HCT116 (cell line): ENCODE measurements at regions not wholly inside any gene's neighbourhood (a gene's known extent, or its start where the extent isn't known, plus 50 kb on each side); places are given as distances from the start of the nearest gene placed in this dataset.

Source experiments
- ATAC-seq: fragments of 200-7000 bp; cut with Tn5 transposase; 2 replicates; pipeline ENCODE4 v1.9.1; 2020; ENCODE audit warnings: mild to moderate bottlenecking, moderate library complexity
- BruUV-seq: library from RNA; stranded (reverse); fragments of 400-500 nt; replicated peaks from 2 replicates; lab custom pipeline; 2021; lab: Mats Ljungman, UMichigan
- CTCF ChIA-PET: fragments of 300-600 bp; sonication (Branson Sonifier 250); formaldehyde crosslinking; loops from one replicate; lab custom pipeline; 2021; ENCODE audit warnings: antibody characterized with exemption; lab: Charles Lee
- POLR2A ChIA-PET: fragments of 300-600, 350-600 bp; sonication (Branson Sonifier 250); formaldehyde crosslinking; loops from one replicate; lab custom pipeline; 2021; ENCODE audit warnings: antibody characterized with exemption; lab: Charles Lee
- RAD21 ChIA-PET, 2 experiments: fragments of 300-600 bp; sonication (Branson Sonifier 250); formaldehyde crosslinking; loops; one replicate each; lab custom pipeline; 2023; ENCODE audit warnings: low total read pairs in 2 of 2; ENCODE audit not compliant: uncharacterized antibody in 2 of 2, unreplicated experiment in 2 of 2, low non-redundant PET in 1 of 2; lab: Charles Lee
- DNase-seq: peaks from one replicate; pipeline ENCODE4 v3.0.0-alpha.2; 2010; ENCODE audit warnings: low read depth, low spot score
- H2AFZ ChIP-seq: fragments of 200-600 bp; shearing (Covaris generic), sonication (generic); 2 replicates; pipeline ENCODE4 v1.6.1; 2017; ENCODE audit warnings: low read depth, mixed run types, mixed read lengths, antibody characterized with exemption, low read length; ENCODE audit not compliant: poor library complexity, severe bottlenecking
- H3K27ac ChIP-seq: 2 replicates; pipeline ENCODE4 v1.5.1; 2012; ENCODE audit warnings: low read depth, low read length
- H3K27me3 ChIP-seq: fragments of 200-600 bp; sonication (generic); 2 replicates; pipeline ENCODE4 v1.6.1; 2016; ENCODE audit warnings: mixed run types, low read length, mixed read lengths; ENCODE audit not compliant: insufficient read depth
- H3K36me3 ChIP-seq, 2 experiments: fragments of 200-500 bp in 1 of 2; fragments of 200-600 bp in 1 of 2; sonication (Bioruptor generic) in 1 of 2; sonication (generic) in 1 of 2; 2 replicates each; pipeline versions ENCODE4 v1.5.1 to v1.6.1; 2014 to 2016; ENCODE audit warnings: low read length in 2 of 2, inconsistent platforms in 1 of 2, mixed read lengths in 1 of 2, mixed run types in 1 of 2; ENCODE audit not compliant: insufficient read depth in 2 of 2, control insufficient read depth in 1 of 2
- H3K4me1 ChIP-seq, 2 experiments: fragments of 200-600 bp in 1 of 2; sonication (generic) in 1 of 2; 2 replicates each; pipeline versions ENCODE4 v1.5.1 to v1.6.1; 2012 to 2017; ENCODE audit warnings: low read length in 2 of 2, inconsistent platforms in 1 of 2, mild to moderate bottlenecking in 1 of 2, mixed read lengths in 1 of 2, mixed run types in 1 of 2, moderate library complexity in 1 of 2; ENCODE audit not compliant: insufficient read depth in 2 of 2, control insufficient read depth in 1 of 2
- H3K4me2 ChIP-seq: fragments of 200-600 bp; sonication (generic); 2 replicates; pipeline ENCODE4 v1.6.1; 2017; ENCODE audit warnings: mixed run types, low read length, mixed read lengths
- H3K4me3 ChIP-seq, 2 experiments: fragments of 200-600 bp in 1 of 2; sonication (generic) in 1 of 2; replicated peaks in 1 of 2; 2 replicates each; pipeline ENCODE4 v1.5.1; 2011 to 2016; ENCODE audit warnings: low read length in 2 of 2, control low read depth in 1 of 2, low read depth in 1 of 2, mild to moderate bottlenecking in 1 of 2, mixed read lengths in 1 of 2, mixed run types in 1 of 2
- H3K79me2 ChIP-seq: fragments of 200-600 bp; sonication (generic); 2 replicates; pipeline ENCODE4 v1.6.1; 2017; ENCODE audit warnings: mild to moderate bottlenecking, mixed run types, low read length, moderate library complexity, mixed read lengths; ENCODE audit not compliant: insufficient read depth
- H3K9ac ChIP-seq: fragments of 200-600 bp; sonication (generic); 2 replicates; pipeline ENCODE4 v1.6.1; 2016; ENCODE audit warnings: low read length, mixed read lengths
- H3K9me2 ChIP-seq: fragments of 200-600 bp; sonication (generic), shearing (Covaris generic); 2 replicates; pipeline ENCODE4 v1.6.1; 2017; ENCODE audit warnings: mixed run types, mild to moderate bottlenecking, moderate library complexity; ENCODE audit not compliant: insufficient read depth
- H3K9me3 ChIP-seq, 2 experiments: fragments of 200-500 bp in 1 of 2; fragments of 200-600 bp in 1 of 2; sonication (Bioruptor generic) in 1 of 2; sonication (generic) in 1 of 2; 2 replicates each; pipeline ENCODE4 v1.6.1; 2014 to 2017; ENCODE audit warnings: low read length in 2 of 2, mixed read lengths in 2 of 2, inconsistent platforms in 1 of 2, low read depth in 1 of 2, mild to moderate bottlenecking in 1 of 2, mixed run types in 1 of 2, moderate library complexity in 1 of 2; ENCODE audit not compliant: control insufficient read depth in 1 of 2, insufficient read depth in 1 of 2
- H4K20me1 ChIP-seq: fragments of 200-600 bp; sonication (generic), shearing (Covaris generic); 2 replicates; pipeline ENCODE4 v1.6.1; 2017; ENCODE audit warnings: mixed run types, mild to moderate bottlenecking, moderate library complexity; ENCODE audit not compliant: insufficient read depth
- CBX3 ChIP-seq: IDR thresholded peaks from 2 replicates; pipeline ENCODE4 v1.6.1; 2012; ENCODE audit warnings: low read depth
- CEBPB ChIP-seq: IDR thresholded peaks from 2 replicates; pipeline ENCODE4 v1.6.1; 2012; ENCODE audit warnings: low read depth
- CTCF ChIP-seq, 3 experiments: fragments of 200-600 bp in 1 of 3; sonication (generic) in 1 of 3; IDR thresholded peaks in 2 of 3; conservative IDR thresholded peaks in 1 of 3; 2 replicates each; pipeline ENCODE4 v1.5.1; 2012 to 2017; ENCODE audit warnings: low read depth in 2 of 3, low read length in 2 of 3, antibody characterized with exemption in 1 of 3, borderline replicate concordance in 1 of 3, control low read depth in 1 of 3, mild to moderate bottlenecking in 1 of 3, mixed read lengths in 1 of 3, mixed run types in 1 of 3, moderate library complexity in 1 of 3; ENCODE audit not compliant: insufficient read depth in 1 of 3
- ELF1 ChIP-seq: IDR thresholded peaks from 2 replicates; pipeline ENCODE4 v1.6.1; 2012; ENCODE audit warnings: low read depth, borderline replicate concordance
- EZH2 ChIP-seq: fragments of 200-600 bp; sonication (generic); IDR thresholded peaks from 2 replicates; pipeline ENCODE4 v1.6.1; 2017; ENCODE audit warnings: antibody characterized with exemption, mixed run types
- EZH2phosphoT487 ChIP-seq: fragments of 200-600 bp; IDR thresholded peaks from 2 replicates; pipeline ENCODE4 v1.6.1; 2018; ENCODE audit warnings: antibody characterized with exemption, borderline replicate concordance
- FOSL1 ChIP-seq: IDR thresholded peaks from 2 replicates; pipeline ENCODE4 v1.6.1; 2012; ENCODE audit warnings: low read depth
- JUND ChIP-seq: IDR thresholded peaks from 2 replicates; pipeline ENCODE4 v1.6.1; 2012
- POLR2A ChIP-seq: IDR thresholded peaks from 2 replicates; pipeline ENCODE4 v1.7.0; 2011; ENCODE audit warnings: borderline replicate concordance; ENCODE audit not compliant: insufficient read depth, insufficient read length; ENCODE audit errors: extremely low read depth
- RAD21 ChIP-seq: IDR thresholded peaks from 2 replicates; pipeline ENCODE4 v1.6.1; 2012; ENCODE audit warnings: low read depth, mild to moderate bottlenecking
- SIN3A ChIP-seq: IDR thresholded peaks from 2 replicates; pipeline ENCODE4 v1.6.1; 2012; ENCODE audit warnings: low read depth
- SP1 ChIP-seq: IDR thresholded peaks from 2 replicates; pipeline ENCODE4 v1.6.1; 2012; ENCODE audit warnings: low read depth
- SRF ChIP-seq: IDR thresholded peaks from 2 replicates; pipeline ENCODE4 v1.6.1; 2012; ENCODE audit warnings: low read depth
- YY1 ChIP-seq: IDR thresholded peaks from 2 replicates; pipeline ENCODE4 v1.6.1; 2011; ENCODE audit warnings: low read length, low read depth, moderate library complexity, mild to moderate bottlenecking; ENCODE audit not compliant: insufficient replicate concordance; ENCODE audit errors: extremely low read depth
- ZBTB33 ChIP-seq: IDR thresholded peaks from 2 replicates; pipeline ENCODE4 v1.6.1; 2011; ENCODE audit warnings: mild to moderate bottlenecking, low read length, moderate library complexity; ENCODE audit not compliant: insufficient replicate concordance; ENCODE audit errors: extremely low read depth
- ZFX ChIP-seq: fragments of 450-650 bp; IDR thresholded peaks from 2 replicates; pipeline ENCODE4 v1.6.1; 2017
- ZNF274 ChIP-seq: fragments of 200-500 bp; sonication (Bioruptor generic); IDR thresholded peaks from 2 replicates; pipeline ENCODE4 v1.6.1; 2014; ENCODE audit warnings: mild to moderate bottlenecking, low read depth, low read length, inconsistent platforms
- intact Hi-C: fragments of 100-400 bp; cut with micrococcal nuclease; formaldehyde crosslinking; loops from 2 replicates; pipeline ENCODE4 v1.10.0; 2022
- TF ChIP-seq, protein P1 (sequence below): IDR thresholded peaks from 2 replicates; pipeline ENCODE4 v1.6.1; 2012

DNA sequence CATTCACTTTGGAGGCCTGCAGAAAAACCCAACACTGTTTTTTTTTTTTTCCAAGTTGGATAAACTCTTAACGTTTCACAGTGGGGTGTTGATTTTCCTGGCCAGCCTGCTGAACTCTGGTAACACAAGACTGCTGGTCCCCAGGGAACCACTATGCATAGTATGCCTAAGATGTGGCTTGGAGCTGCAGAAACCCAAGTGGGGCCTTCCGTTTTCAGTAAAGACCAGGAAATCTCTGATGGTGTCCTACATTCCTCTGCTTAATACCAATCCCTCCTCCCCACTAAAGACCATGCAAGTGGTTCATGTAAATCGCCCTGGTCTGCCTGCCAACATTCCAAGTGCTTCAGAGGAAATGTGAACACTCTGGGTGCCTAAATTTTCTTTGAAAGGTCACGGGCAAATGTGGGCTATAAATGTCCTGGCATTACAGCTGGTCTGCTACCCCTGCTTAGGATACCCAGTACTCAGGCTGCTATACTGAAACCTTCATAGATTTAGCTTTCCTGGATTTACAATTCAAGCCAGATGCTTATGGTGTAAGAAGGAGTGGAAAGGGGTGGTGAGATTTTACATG is 615.4 kb downstream of the MAFB start:
- no peak overlapping the region for H3K9ac ChIP-seq
- H3K9me3 ChIP-seq, result peaks cover 0 to 11% of the 10 kb centered on the region in 2 experiments; a peak in 2 of 4 replicates
- H3K36me3 ChIP-seq, result no peaks in the 10 kb centered on the region
- intact Hi-C loops, result no loop called here
- POLR2A ChIA-PET, result no interaction called here
- no peak overlapping the region for H2AFZ ChIP-seq
- no TSS peak for BruUV-seq
- no peaks in the 10 kb centered on the region for H3K79me2 ChIP-seq
- CTCF ChIA-PET, result no interaction called here
- H4K20me1 ChIP-seq, result no peaks in the 10 kb centered on the region
- no peak overlapping the region for H3K27ac ChIP-seq
- DNase-seq, result no peak
- no peak for ATAC-seq
- no peak overlapping the region for H3K4me3 ChIP-seq
- TF ChIP-seq SP1, result no peak
- no peak for TF ChIP-seq CEBPB
- no peak for TF ChIP-seq CBX3
- no peaks in the 10 kb centered on the region for H3K4me1 ChIP-seq
- H3K27me3 ChIP-seq, result no peaks in the 10 kb centered on the region
- H3K4me2 ChIP-seq, result no peak overlapping the region
- RAD21 ChIA-PET, result no interaction called here
- no peaks in the 10 kb centered on the region for H3K9me2 ChIP-seq

DNA sequence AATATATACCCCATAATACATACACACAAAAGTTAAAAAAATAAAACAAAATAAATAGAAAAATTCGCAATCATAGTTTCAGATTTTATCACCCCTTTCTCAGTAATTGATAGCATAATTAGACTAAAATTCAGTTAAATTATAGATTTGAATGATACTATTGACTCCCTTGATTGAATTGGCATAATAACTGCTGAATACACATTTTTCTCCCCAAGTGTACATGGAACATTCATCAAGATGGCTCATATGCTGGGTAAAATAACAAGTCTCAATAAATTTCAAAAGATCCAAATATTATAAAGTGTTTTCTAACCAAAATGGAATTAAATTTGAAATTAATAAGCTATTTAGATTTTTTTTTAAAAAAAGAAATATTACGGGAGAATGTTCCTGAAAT is 616.1 kb downstream of the MAFB start:
- H3K27me3 ChIP-seq, result no peaks in the 10 kb centered on the region
- H3K9ac ChIP-seq, result no peak overlapping the region
- DNase-seq (no peak), ATAC-seq (no peak)
- CTCF ChIA-PET, result no interaction called here
- H3K4me2 ChIP-seq, result no peak overlapping the region
- H3K9me3 ChIP-seq, result peaks cover 0 to 11% of the 10 kb centered on the region in 2 experiments; a peak in 1 of 4 replicates
- no peaks in the 10 kb centered on the region for H3K36me3 ChIP-seq
- H2AFZ ChIP-seq, result no peak overlapping the region
- no peak overlapping the region for H3K27ac ChIP-seq
- H3K9me2 ChIP-seq, result no peaks in the 10 kb centered on the region
- no peak overlapping the region for H3K4me3 ChIP-seq
- RAD21 ChIA-PET, result no interaction called here
- no peaks in the 10 kb centered on the region for H3K4me1 ChIP-seq
- H4K20me1 ChIP-seq, result no peaks in the 10 kb centered on the region
- POLR2A ChIA-PET, result no interaction called here
- no peaks in the 10 kb centered on the region for H3K79me2 ChIP-seq
- no TSS peak for BruUV-seq
- intact Hi-C loops, result no loop called here
- TF ChIP-seq ZNF274, result no peak
- TF ChIP-seq JUND, result no peak
- no peak for TF ChIP-seq CTCF (IDR thresholded peaks at IDR 0.05 in 2 of 3, conservative IDR thresholded peaks at IDR 0.05 in 1 of 3; ENCODE audit: borderline replicate concordance in 1 of 3, insufficient read depth in 1 of 3, low read depth in 2 of 3, low read length in 2 of 3)
- TF ChIP-seq EZH2, result no peak
- TF ChIP-seq POLR2A, result no peak
- TF ChIP-seq ZFX, result no peak
- TF ChIP-seq SIN3A, result no peak
- no peak for TF ChIP-seq EZH2phosphoT487
- TF ChIP-seq, protein P1, sequence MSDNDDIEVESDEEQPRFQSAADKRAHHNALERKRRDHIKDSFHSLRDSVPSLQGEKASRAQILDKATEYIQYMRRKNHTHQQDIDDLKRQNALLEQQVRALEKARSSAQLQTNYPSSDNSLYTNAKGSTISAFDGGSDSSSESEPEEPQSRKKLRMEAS, result no peak
- TF ChIP-seq ELF1, result no peak
- TF ChIP-seq YY1, result no peak
- TF ChIP-seq RAD21, result no peak
- TF ChIP-seq ZBTB33, result no peak
- no peak for TF ChIP-seq SP1
- no peak for TF ChIP-seq CEBPB
- no peak for TF ChIP-seq SRF
- TF ChIP-seq FOSL1, result no peak
- no peak for TF ChIP-seq CBX3
